ENCODE measurements at regions not wholly inside any gene's neighbourhood (a gene's known extent, or its start where the extent isn't known, plus 50 kb on each side); places are given as distances from the start of the nearest gene placed in this dataset.
A peak's percentile ranks its signal among the peaks of the same experiment; 100 is the strongest.

- no peak for DNase-seq
Observed at GRCh38 chr13:76500894-76501293, 385.3 kb downstream of the KCTD12 start.

DNA sequence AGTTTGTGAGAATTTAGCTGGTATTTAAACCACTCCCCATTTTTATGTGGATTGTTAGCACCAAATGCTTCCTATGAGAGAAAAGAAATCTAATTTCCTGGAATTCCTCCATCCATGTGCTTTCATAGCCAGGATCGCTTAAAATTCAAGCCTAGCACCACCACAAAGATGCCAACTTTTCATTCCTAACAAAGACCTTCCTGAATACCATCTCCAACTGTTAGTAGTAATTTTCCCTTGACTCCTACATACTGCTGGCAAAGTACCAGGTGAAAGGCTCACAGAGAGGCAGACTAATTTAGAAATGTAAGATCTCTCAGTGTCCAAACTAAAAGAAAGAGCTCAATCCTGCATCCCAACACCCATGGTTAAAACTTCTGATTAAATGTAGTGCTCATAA, 386.3 kb downstream of the KCTD12 start:
- no peak for DNase-seq

DNA sequence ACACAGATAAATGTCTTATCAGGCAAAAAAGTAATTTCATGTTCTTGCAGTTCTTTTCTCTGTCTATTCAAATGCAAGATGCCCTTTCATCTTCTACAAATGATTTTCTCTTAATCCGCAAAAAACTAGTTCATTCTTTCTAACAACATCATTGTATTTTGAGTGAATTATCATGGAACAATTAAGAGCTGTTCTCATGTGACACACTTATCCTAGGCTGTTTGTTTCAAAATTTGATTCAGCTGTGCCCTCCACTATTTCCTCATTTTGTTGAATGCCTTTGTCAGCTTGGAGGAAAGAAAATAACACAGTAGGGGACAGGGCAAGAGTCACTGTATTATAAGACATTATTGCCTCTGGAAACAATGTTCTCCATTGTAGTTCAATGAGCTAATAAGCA, 396.9 kb downstream of the KCTD12 start:
- peak; percentile 77 for DNase-seq

- no peak for DNase-seq
Observed at GRCh38 chr13:76481738-76482137, 404.5 kb downstream of the KCTD12 start.

- no peak for DNase-seq
Observed at GRCh38 chr13:76474966-76475365, 411.2 kb downstream of the KCTD12 start.

- no peak for DNase-seq
Observed at GRCh38 chr13:76474356-76474755, 411.8 kb downstream of the KCTD12 start.

GRCh38 chr13:76473552-76474134, 412.6 kb downstream of the KCTD12 start:
- peak; percentile 83 for DNase-seq

DNA sequence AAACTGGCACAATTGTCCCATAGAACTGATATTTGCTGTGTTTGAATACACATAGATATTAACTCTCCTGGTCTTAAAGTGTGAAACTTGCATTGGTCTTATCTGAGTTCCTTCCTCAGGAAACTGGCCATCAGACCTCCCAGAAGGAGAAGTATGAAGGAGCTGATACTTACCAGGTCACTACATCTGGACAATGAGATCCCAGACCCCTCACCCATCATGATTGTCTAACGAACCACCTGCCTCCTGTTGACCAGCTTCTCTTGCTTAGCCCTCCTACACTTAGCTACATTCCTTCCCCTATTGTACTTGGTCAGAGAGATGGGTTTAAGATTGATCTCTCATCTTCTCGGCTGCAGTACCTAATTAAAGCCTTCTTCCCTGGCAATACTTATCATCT, 413.3 kb downstream of the KCTD12 start:
- no peak for DNase-seq

DNA sequence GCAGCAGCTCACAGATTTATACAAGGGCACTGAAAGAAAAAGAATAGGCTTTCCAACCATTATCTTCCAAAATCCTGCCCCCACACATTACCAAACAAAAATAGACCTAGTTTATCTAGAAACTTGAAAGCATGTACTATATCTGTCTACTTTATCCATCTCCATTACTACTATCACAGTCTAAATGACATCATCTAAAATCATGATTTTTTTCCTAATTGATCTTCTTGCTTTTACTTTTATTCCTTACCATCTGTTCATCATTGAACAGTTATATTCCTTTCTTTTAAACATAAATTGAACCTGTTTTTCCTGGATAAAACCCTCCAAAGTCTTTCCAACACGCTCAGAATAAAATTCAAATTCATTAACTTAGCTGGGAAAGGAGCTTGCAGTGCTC, 414.7 kb downstream of the KCTD12 start:
- no peak for DNase-seq

- no peak for DNase-seq
Observed at GRCh38 chr13:76470991-76471390, 415.2 kb downstream of the KCTD12 start.

GRCh38 chr13:76466043-76466442, 420.2 kb downstream of the KCTD12 start:
- peak; percentile 41 for DNase-seq

DNA sequence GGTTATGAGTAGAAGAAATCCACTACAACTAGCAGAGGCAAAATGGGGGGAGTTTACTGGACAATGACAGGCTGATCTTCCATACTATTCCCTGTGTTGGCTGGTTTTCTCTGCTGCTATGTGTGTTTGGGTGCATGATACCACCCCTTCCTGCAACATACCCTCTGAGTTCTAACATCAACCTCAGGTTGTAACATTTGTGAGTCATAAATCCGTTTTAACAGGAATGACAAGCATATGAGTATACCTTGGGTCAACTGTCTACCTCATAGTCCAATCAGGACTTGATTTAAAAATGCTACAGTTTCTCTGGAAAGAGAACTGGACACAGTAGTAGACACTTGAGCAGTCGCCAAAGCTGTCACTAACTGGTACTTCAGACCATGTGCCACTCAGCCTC, 422.9 kb downstream of the KCTD12 start:
- DNase-seq, result no peak

DNA sequence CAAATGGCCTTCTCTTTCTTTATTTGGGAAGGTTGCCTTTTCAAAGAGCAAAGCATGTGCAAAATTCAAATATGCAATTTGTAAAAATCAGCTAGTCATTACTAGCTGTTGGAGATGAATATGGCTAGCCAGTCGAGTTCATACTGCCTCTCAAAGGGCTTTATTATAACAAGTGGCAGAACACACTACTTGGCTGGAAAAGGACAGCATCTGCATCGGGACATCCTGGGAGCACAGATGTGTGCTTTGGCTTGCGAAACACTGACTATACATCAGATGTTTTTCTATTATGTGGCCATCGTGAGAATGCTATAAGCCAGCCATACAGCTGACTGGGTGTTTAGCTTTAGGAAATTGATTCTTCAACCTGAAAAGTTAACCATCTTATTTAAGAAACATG, 424.2 kb downstream of the KCTD12 start:
- DNase-seq, result no peak

- no peak for DNase-seq
Observed at GRCh38 chr13:76461484-76461883, 424.7 kb downstream of the KCTD12 start.

- no peak for DNase-seq
Observed at GRCh38 chr13:76459863-76460262, 426.3 kb downstream of the KCTD12 start.

DNA sequence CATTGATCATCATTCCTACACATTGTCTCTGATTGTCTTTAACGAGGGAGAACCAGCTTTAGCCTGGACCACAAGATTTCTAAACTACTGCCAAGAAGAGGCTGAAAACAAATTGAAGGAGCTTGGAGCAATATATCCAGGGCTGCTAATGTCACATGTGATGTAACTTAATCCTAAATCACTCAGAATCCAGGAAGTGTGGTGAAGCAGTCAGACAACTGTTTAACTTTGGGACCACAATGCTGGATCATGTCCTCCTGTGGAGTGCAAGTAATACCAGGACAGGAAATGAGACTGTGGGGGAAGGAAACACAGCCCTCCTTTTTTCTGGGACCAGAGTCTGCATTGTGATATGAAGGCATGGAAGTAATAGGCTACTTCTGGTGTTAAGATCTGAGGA, 430.2 kb downstream of the KCTD12 start:
- DNase-seq, result no peak

DNA sequence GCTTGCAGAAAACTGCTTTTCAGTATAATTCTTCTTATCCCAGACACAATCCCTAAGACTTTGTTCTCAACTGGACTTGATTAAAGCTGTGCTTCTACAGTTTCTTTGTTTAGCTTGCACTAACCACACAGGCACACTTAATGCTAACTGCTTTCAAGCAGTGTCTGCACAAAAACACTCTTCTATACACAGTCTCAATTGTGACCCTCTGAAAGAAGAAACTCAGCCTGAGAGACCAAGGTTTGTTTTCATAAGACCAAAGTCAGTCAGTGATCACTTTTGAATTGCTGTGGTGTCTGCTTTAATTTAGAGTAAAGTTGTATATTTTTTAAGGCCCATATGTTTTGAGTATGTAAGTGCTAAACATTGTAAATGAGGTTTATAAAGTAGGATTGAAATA, 431.2 kb downstream of the KCTD12 start:
- DNase-seq, result no peak

DNA sequence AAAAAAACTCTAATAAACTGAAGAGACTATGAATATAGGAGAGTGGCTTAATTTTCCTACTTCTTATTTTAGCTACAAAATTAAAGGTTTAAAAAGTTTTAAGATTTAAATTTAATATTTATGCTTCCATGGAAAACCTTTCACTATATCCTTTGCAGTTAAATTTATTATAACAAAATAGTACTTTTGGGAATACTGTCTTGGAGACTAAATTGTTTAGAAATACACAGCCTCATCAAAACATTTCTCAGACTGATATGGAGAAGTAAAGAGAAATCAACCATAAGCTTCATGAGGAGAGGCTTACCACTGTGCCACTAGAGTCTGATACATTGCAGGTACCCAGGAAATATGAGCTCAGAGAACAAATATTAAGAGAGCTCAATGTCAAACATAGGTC, 436.5 kb downstream of the KCTD12 start:
- no peak for DNase-seq

DNA sequence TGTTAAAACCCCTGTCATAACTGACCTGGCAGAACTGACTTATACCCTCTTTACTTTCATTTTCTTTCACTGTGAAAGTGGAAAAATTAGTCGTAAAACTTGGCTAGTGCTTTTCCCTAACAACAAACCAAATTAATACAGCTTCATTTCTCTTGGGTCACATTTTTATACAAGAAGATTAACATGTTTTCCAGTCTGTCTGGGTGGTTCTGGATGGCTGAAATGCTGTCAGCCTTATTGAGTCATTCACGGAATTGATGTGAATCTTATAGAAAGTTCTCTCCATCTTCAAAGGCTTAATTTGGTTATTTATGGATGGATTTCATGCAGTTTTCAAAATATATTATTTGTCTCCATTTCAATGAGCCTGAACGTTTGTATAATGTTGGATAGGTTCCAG, 440.0 kb downstream of the KCTD12 start:
- no peak for DNase-seq

GRCh38 chr13:76440568-76440967, 445.6 kb downstream of the KCTD12 start:
- no peak for DNase-seq

GRCh38 chr13:76439546-76439945, 446.7 kb downstream of the KCTD12 start:
- no peak for DNase-seq

DNA sequence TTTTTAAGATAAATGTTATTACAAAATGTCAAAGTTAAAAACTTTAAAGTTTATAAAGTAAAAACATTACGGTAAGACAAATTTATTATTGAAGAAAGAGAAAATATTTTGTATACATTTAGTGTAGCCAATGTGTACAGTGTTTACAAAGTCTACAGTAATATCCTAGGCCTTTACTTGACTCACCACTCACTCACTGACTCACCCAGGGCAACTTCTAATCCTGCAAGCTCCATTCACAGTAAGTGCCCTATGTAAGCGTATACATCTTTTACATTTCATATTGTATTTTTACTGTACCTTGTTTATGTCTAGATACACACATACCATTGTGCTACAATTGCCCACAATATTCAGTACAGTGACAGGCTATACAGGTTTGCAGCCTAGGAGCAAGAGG, 448.2 kb downstream of the KCTD12 start:
- no peak for DNase-seq

DNA sequence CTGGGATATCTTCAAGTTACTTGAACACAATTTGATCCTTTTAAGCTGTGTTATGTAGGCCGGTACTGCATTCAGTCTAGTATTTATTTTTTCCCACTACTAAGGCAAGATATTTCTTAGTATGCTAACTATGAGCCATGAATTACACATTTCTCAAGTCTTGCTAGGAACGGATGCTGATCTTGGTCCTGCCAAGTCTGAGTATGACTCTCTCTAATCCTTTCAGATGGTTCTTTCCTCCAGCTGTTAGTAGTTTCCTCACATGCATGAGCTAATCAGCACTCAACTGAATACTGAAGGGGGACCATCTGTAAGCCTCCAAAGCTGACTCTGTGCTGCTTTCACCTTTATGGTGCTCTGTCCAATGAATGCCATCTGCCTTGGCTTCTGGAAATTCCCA, 460.3 kb downstream of the KCTD12 start:
- no peak for DNase-seq

- DNase-seq, result no peak
Observed at GRCh38 chr13:76421011-76421410, 465.2 kb downstream of the KCTD12 start.

GRCh38 chr13:76418404-76418803, 467.8 kb downstream of the KCTD12 start:
- no peak for DNase-seq

- no peak for DNase-seq
Observed at GRCh38 chr13:76414320-76414719, 471.9 kb downstream of the KCTD12 start.

Measured in NCI-H146 (cell line).